Thyroid gland (tissue), 4 donors: ENCODE measurements at regions not wholly inside any gene's neighbourhood (a gene's known extent, or its start where the extent isn't known, plus 50 kb on each side); places are given as distances from the start of the nearest gene placed in this dataset.
A peak's percentile ranks its signal among the peaks of the same experiment; 100 is the strongest.

Experiments
- DNase-seq, 2 donors: peaks; one replicate each; pipeline ENCODE4 v3.0.0-alpha.2; 2019
- H3K27ac ChIP-seq, 3 donors: fragments of 200-600 bp; sonication (generic); 1 replicate in 2 of 3; 2 replicates in 1 of 3; pipeline ENCODE4 v1.5.1; 2016 to 2019; ENCODE audit warnings: mild to moderate bottlenecking in 1 of 3, moderate library complexity in 1 of 3
- H3K27me3 ChIP-seq: fragments of 200-600 bp; sonication (generic); one replicate; pipeline ENCODE4 v1.5.1; 2019
- H3K36me3 ChIP-seq, 2 donors: fragments of 200-600 bp; sonication (generic); one replicate each; pipeline ENCODE4 v1.5.1; 2016 to 2019
- H3K4me1 ChIP-seq, 2 donors: fragments of 200-600 bp; sonication (generic); one replicate each; pipeline ENCODE4 v1.5.1; 2017 to 2019
- H3K4me3 ChIP-seq, 3 donors: fragments of 200-600 bp; sonication (generic); replicated peaks in 1 of 3; 1 replicate in 2 of 3; 2 replicates in 1 of 3; pipeline ENCODE4 v1.5.1; 2016; ENCODE audit warnings: mild to moderate bottlenecking in 1 of 3
- H3K9me3 ChIP-seq: fragments of 200-600 bp; sonication (generic); one replicate; pipeline ENCODE4 v1.5.1; 2017
- CTCF ChIP-seq, 6 experiments: fragments of 200-600 bp in 3 of 6; fragments of 450-650 bp in 3 of 6; sonication (generic) in 3 of 6; IDR thresholded peaks; one replicate each; pipeline ENCODE4 v1.5.1; 2016 to 2019; ENCODE audit warnings: antibody characterized with exemption in 6 of 6, mild to moderate bottlenecking in 2 of 6, inconsistent platforms in 1 of 6, moderate library complexity in 1 of 6
- POLR2A ChIP-seq, 2 donors: fragments of 450-650 bp; IDR thresholded peaks; one replicate each; pipeline ENCODE4 v1.6.1; 2017; ENCODE audit warnings: antibody characterized with exemption in 2 of 2, mild to moderate bottlenecking in 2 of 2, moderate library complexity in 1 of 2
- WGBS, 2 donors: methylation state at CpG; one replicate each; pipeline ENCODE4 v1.1.5; 2017; 5-methylcytosine and 5-hydroxymethylcytosine counted together
- intact Hi-C: fragments of 100-400 bp; cut with DNase I; formaldehyde crosslinking; loops from one replicate; pipeline ENCODE4 v1.15.1; 2023

GRCh38 chr15:29455530-29455929 lies 185.9 kb upstream of the NSMCE3 start:
- H3K4me1 ChIP-seq = no peaks in the 10 kb centered on the region
- intact Hi-C loops = no loop called here
- WGBS, 2 donors = 93 to 94% methylated on average over 4 of the region's 4 CpGs
- TF ChIP-seq POLR2A (IDR thresholded peaks at IDR 0.05) (no peak), CTCF (IDR thresholded peaks at IDR 0.05) (no peak)
- H3K4me3 ChIP-seq = no peak overlapping the region
- no peak overlapping the region for H3K27ac ChIP-seq
- no peaks in the 10 kb centered on the region for H3K9me3 ChIP-seq
- DNase-seq = no peak
- H3K27me3 ChIP-seq = no peaks in the 10 kb centered on the region
- H3K36me3 ChIP-seq = no peaks in the 10 kb centered on the region

GRCh38 chr15:29455055-29455454 lies 185.4 kb upstream of the NSMCE3 start:
- Histone ChIP-seq H3K4me3 (no peak overlapping the region), H3K27me3 (no peaks in the 10 kb centered on the region), H3K27ac (no peak overlapping the region), H3K4me1 (no peaks in the 10 kb centered on the region), H3K9me3 (no peaks in the 10 kb centered on the region), H3K36me3 (no peaks in the 10 kb centered on the region)
- intact Hi-C loops = no loop called here
- no peak for DNase-seq
- WGBS, 2 donors = 81 to 90% methylated on average over 3 of the region's 3 CpGs
- no peak for TF ChIP-seq CTCF (IDR thresholded peaks at IDR 0.05)
- TF ChIP-seq POLR2A (IDR thresholded peaks at IDR 0.05) = no peak

- Histone ChIP-seq H3K27ac (no peak overlapping the region), H3K27me3 (no peaks in the 10 kb centered on the region), H3K36me3 (no peaks in the 10 kb centered on the region), H3K4me1 (no peaks in the 10 kb centered on the region), H3K9me3 (no peaks in the 10 kb centered on the region), H3K4me3 (no peak overlapping the region)
- no peak for DNase-seq
- intact Hi-C loops = no loop called here
- TF ChIP-seq CTCF (IDR thresholded peaks at IDR 0.05) (no peak), POLR2A (IDR thresholded peaks at IDR 0.05) (no peak)
- WGBS, 2 donors = 87 to 93% methylated on average over 5 of the region's 5 CpGs
These were observed 184.9 kb upstream of the NSMCE3 start for GRCh38 chr15:29454506-29454905.

- DNase-seq = peak in 1 of 2 donors; percentile 9
- Histone ChIP-seq H3K27me3 (no peaks in the 10 kb centered on the region), H3K36me3 (no peaks in the 10 kb centered on the region), H3K9me3 (no peaks in the 10 kb centered on the region), H3K4me3 (no peak overlapping the region), H3K4me1 (no peaks in the 10 kb centered on the region), H3K27ac (no peak overlapping the region)
- WGBS, 2 donors = 45 to 49% methylated on average over 16 of the region's 16 CpGs
- TF ChIP-seq POLR2A (IDR thresholded peaks at IDR 0.05) = no peak
- TF ChIP-seq CTCF (IDR thresholded peaks at IDR 0.05) = no peak
- intact Hi-C loops = no loop called here
These were observed 183.5 kb upstream of the NSMCE3 start for GRCh38 chr15:29452881-29453731.

GRCh38 chr15:29451201-29451781 lies 181.7 kb upstream of the NSMCE3 start:
- Histone ChIP-seq H3K27me3 (no peaks in the 10 kb centered on the region), H3K9me3 (no peaks in the 10 kb centered on the region), H3K4me1 (no peaks in the 10 kb centered on the region), H3K4me3 (no peak overlapping the region), H3K27ac (no peak overlapping the region), H3K36me3 (no peaks in the 10 kb centered on the region)
- DNase-seq = peak; percentile 34 to 46
- 48 to 64% methylated on average over 8 to 18 of the region's 18 CpGs for WGBS, 2 donors
- TF ChIP-seq POLR2A (IDR thresholded peaks at IDR 0.05) = no peak
- TF ChIP-seq CTCF (IDR thresholded peaks at IDR 0.05) = peak in 2 of 6 experiments; percentile 37 to 38
- intact Hi-C loops = no loop called here
